Psoas muscle (tissue), 7 donors: ENCODE measurements at regions not wholly inside any gene's neighbourhood (a gene's known extent, or its start where the extent isn't known, plus 50 kb on each side); places are given as distances from the start of the nearest gene placed in this dataset.

Experiments
- ATAC-seq, 4 donors: fragments of 200-7000 bp; cut with Tn5 transposase; one replicate each; pipeline ENCODE4 v1.9.1; 2020; ENCODE audit warnings: moderate library complexity in 3 of 4, mild to moderate bottlenecking in 2 of 4
- DNase-seq, 2 donors: peaks; one replicate each; pipeline ENCODE4 v3.0.0-alpha.2; 2020
- H3K27ac ChIP-seq: fragments of 200-600 bp; one replicate; pipeline ENCODE4 v1.8.0; 2022
- H3K27me3 ChIP-seq, 3 donors: fragments of 200-600 bp in 1 of 3; one replicate each; pipeline versions ENCODE4 v1.6.1 to v1.8.0; 2013 to 2022; ENCODE audit warnings: low read length in 2 of 3, mild to moderate bottlenecking in 2 of 3, moderate library complexity in 1 of 3; ENCODE audit not compliant: insufficient read depth in 3 of 3
- H3K36me3 ChIP-seq, 2 donors: fragments of 200-600 bp in 1 of 2; one replicate each; pipeline versions ENCODE4 v1.6.1 to v1.8.0; 2013 to 2022; ENCODE audit warnings: low read depth in 1 of 2, mild to moderate bottlenecking in 1 of 2, moderate library complexity in 1 of 2; ENCODE audit not compliant: insufficient read depth in 1 of 2
- H3K4me1 ChIP-seq: fragments of 200-600 bp; one replicate; pipeline ENCODE4 v1.8.0; 2022
- H3K4me3 ChIP-seq: fragments of 200-600 bp; one replicate; pipeline ENCODE4 v1.8.0; 2022; ENCODE audit warnings: mild to moderate bottlenecking
- H3K9me3 ChIP-seq: fragments of 200-600 bp; one replicate; pipeline ENCODE4 v1.8.0; 2022
- WGBS, 3 donors: extraction: QIAGEN DNeasy Blood & Tissue Kit; methylation state at CpG; one replicate each; pipeline versions ENCODE4 v1.1.6 to v1.1.7; 2013; 5-methylcytosine and 5-hydroxymethylcytosine counted together
- intact Hi-C, 2 donors: fragments of 100-400 bp; cut with DNase I; formaldehyde crosslinking; loops; one replicate each; pipeline versions ENCODE4 v1.11.0 to v1.14.2; 2022
- TF ChIP-seq, protein P1 (sequence below): fragments of 200-600 bp; IDR thresholded peaks from one replicate; pipeline ENCODE4 v1.8.0; 2022; ENCODE audit warnings: antibody characterized with exemption
- donor health status: healthy with polysubstance abuse.
- donor health status: DM: no; HTN: no; CAD: no; lungs with moderate emphysema.
- donor health status: Bipolar disorder and iron deficiency.
- donor health status: healthy.
- donor health status: DM: yes; HTN: yes; CAD: no.
- donor health status: DM: no; HTN: no; CAD: no.
- donor health status: DM: yes; HTN: yes; CAD: no.

- H3K9me3 ChIP-seq = no peaks in the 10 kb centered on the region
- H3K4me1 ChIP-seq = no peaks in the 10 kb centered on the region
- WGBS, 3 donors = 30 to 33% (median 32%) methylated on average over 5 of the region's 5 CpGs
- no peak overlapping the region for H3K27ac ChIP-seq
- TF ChIP-seq, protein P1, sequence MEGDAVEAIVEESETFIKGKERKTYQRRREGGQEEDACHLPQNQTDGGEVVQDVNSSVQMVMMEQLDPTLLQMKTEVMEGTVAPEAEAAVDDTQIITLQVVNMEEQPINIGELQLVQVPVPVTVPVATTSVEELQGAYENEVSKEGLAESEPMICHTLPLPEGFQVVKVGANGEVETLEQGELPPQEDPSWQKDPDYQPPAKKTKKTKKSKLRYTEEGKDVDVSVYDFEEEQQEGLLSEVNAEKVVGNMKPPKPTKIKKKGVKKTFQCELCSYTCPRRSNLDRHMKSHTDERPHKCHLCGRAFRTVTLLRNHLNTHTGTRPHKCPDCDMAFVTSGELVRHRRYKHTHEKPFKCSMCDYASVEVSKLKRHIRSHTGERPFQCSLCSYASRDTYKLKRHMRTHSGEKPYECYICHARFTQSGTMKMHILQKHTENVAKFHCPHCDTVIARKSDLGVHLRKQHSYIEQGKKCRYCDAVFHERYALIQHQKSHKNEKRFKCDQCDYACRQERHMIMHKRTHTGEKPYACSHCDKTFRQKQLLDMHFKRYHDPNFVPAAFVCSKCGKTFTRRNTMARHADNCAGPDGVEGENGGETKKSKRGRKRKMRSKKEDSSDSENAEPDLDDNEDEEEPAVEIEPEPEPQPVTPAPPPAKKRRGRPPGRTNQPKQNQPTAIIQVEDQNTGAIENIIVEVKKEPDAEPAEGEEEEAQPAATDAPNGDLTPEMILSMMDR = peak; percentile 50
- H3K27me3 ChIP-seq = no peaks in the 10 kb centered on the region
- ATAC-seq (peak in 3 of 4 donors; percentile 45 to 59 (median 50)), DNase-seq (no peak)
- H3K4me3 ChIP-seq = no peak overlapping the region
- H3K36me3 ChIP-seq = no peaks in the 10 kb centered on the region
- intact Hi-C loops = loop anchor here in 1 of 2 donors (10.0 kb wide), 1 partner anchor 368 kb away; no protein-coding TSS in a partner anchor
Measured at GRCh38 chr9:23492126-23493002, 333.7 kb downstream of the ELAVL2 start.

DNA sequence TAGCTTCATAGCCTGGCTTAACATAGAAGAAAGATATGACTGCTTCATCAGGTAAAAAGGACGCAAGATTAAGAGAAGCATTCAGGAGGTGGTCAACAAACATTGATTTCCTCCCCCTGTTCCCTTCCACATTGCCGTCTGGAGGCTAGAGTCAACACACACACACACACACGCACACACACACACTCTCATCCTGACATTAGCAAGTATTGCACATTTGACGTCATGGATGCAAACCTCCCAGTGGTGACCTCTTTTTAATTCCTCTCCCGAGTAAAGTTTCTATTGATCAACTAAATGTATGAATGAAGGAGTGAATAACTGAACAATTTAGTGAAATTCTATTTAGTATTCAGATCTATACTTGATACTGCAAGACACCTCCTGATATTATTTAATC lies 332.8 kb downstream of the ELAVL2 start:
- H3K27ac ChIP-seq = no peak overlapping the region
- ATAC-seq = no peak
- TF ChIP-seq, protein P1 = no peak
- no peak for DNase-seq
- no peaks in the 10 kb centered on the region for H3K9me3 ChIP-seq
- H3K36me3 ChIP-seq = no peaks in the 10 kb centered on the region
- no peaks in the 10 kb centered on the region for H3K27me3 ChIP-seq
- WGBS, 3 donors = 73 to 79% (median 76%) methylated on average over 5 of the region's 5 CpGs
- no peaks in the 10 kb centered on the region for H3K4me1 ChIP-seq
- intact Hi-C loops = loop anchor here in 1 of 2 donors (10.0 kb wide), 1 partner anchor 368 kb away; no protein-coding TSS in a partner anchor
- no peak overlapping the region for H3K4me3 ChIP-seq

- no peak for DNase-seq
- H3K36me3 ChIP-seq = no peaks in the 10 kb centered on the region
Measured at GRCh38 chr9:23496489-23497136, 329.4 kb downstream of the ELAVL2 start.

GRCh38 chr9:23497137-23497504 lies 328.9 kb downstream of the ELAVL2 start:
- DNase-seq (no peak), ATAC-seq (no peak)
- no peak overlapping the region for H3K27ac ChIP-seq
- TF ChIP-seq, protein P1 = no peak
- H3K4me3 ChIP-seq = no peak overlapping the region
- H3K4me1 ChIP-seq = no peaks in the 10 kb centered on the region
- H3K27me3 ChIP-seq = no peaks in the 10 kb centered on the region
- WGBS, 3 donors = 73 to 80% (median 79%) methylated on average over 4 of the region's 4 CpGs
- no peaks in the 10 kb centered on the region for H3K36me3 ChIP-seq
- intact Hi-C loops = loop anchor here in 1 of 2 donors (10.0 kb wide), 1 partner anchor 372 kb away; no protein-coding TSS in a partner anchor
- no peaks in the 10 kb centered on the region for H3K9me3 ChIP-seq

More at GRCh38 chr9:23496489-23497136, 329.4 kb downstream of the ELAVL2 start:
- WGBS, 3 donors = 72 to 80% (median 78%) methylated on average over 2 of the region's 2 CpGs
- Histone ChIP-seq H3K4me1 (no peaks in the 10 kb centered on the region), H3K27me3 (no peaks in the 10 kb centered on the region), H3K27ac (no peak overlapping the region), H3K9me3 (no peaks in the 10 kb centered on the region), H3K4me3 (no peak overlapping the region)
- intact Hi-C loops = loop anchor here in 1 of 2 donors (10.0 kb wide), 1 partner anchor 372 kb away; no protein-coding TSS in a partner anchor
- TF ChIP-seq, protein P1 = no peak
- no peak for ATAC-seq
